ENCODE measurements at regions not wholly inside any gene's neighbourhood (a gene's known extent, or its start where the extent isn't known, plus 50 kb on each side); places are given as distances from the start of the nearest gene placed in this dataset.
A peak's percentile ranks its signal among the peaks of the same experiment; 100 is the strongest.

DNA sequence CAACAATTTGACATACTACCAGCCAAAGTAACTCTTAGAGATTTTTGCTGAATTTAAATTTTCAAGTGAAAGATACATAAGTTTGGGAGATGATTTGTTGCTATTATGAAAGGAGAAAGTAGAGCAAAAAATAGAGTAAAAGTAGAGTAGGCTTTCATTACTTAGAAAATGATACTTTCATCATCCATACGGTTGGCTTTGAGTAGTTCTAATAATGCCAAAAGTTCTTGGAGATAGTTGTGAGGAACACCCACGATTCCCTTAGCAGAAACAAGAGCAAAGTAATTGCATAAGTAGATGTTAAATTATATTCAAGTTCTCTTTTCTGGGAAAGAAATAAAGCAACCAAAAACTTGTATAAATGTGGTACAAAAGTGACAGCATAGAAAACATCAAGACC is 95.0 kb upstream of the VAV3 start:
- no peaks in the 10 kb centered on the region for H3K4me1 ChIP-seq
- 36 to 44% methylated on average over 2 of the region's 2 CpGs for whole genome bisulfite sequencing, 2 donors
- FAIRE-seq (no peak), DNase-seq (no peak), ATAC-seq (peak in 2 of 4 donors; percentile 22 to 27)
- no peaks in the 10 kb centered on the region for H3K9me3 ChIP-seq
- H3K27ac ChIP-seq: no peak overlapping the region
- H3K27me3 ChIP-seq: no peaks in the 10 kb centered on the region
- TF ChIP-seq, protein P1, sequence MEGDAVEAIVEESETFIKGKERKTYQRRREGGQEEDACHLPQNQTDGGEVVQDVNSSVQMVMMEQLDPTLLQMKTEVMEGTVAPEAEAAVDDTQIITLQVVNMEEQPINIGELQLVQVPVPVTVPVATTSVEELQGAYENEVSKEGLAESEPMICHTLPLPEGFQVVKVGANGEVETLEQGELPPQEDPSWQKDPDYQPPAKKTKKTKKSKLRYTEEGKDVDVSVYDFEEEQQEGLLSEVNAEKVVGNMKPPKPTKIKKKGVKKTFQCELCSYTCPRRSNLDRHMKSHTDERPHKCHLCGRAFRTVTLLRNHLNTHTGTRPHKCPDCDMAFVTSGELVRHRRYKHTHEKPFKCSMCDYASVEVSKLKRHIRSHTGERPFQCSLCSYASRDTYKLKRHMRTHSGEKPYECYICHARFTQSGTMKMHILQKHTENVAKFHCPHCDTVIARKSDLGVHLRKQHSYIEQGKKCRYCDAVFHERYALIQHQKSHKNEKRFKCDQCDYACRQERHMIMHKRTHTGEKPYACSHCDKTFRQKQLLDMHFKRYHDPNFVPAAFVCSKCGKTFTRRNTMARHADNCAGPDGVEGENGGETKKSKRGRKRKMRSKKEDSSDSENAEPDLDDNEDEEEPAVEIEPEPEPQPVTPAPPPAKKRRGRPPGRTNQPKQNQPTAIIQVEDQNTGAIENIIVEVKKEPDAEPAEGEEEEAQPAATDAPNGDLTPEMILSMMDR (IDR thresholded peaks at IDR 0.05): no peak
- intact Hi-C loops (cut with DNase I): no loop called here
- H3K4me3 ChIP-seq: no peak overlapping the region
- no peaks in the 10 kb centered on the region for H3K36me3 ChIP-seq

DNA sequence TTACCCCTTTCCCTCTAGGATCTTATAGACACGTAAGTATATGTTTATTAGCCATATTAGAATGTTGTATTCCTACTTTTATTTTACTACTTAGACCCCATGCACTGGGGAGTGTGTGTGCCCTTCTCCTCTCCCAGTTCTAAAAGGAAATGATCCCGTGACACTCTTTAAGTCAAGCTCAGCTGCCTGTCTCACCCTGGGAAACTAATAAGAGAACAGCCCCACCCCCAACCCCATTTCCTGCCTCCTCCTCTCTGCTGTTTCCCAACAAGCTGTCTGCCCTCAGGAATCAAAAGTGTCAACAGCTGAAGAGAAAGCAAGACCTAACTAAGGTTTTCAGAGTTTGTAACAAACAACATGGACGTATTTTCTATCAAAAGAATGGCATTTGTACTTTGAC is 92.6 kb upstream of the VAV3 start:
- Histone ChIP-seq H3K4me3 (no peak overlapping the region), H3K36me3 (no peaks in the 10 kb centered on the region), H3K27ac (no peak overlapping the region), H3K27me3 (no peaks in the 10 kb centered on the region), H3K9me3 (no peaks in the 10 kb centered on the region), H3K4me1 (peaks cover 0 to 8% (median under 1%) of the 10 kb centered on the region in 3 donors)
- ATAC-seq (peak in 2 of 4 donors; percentile 56 to 61), DNase-seq (peak in 1 of 6 donors; percentile 41), FAIRE-seq (no peak)
- TF ChIP-seq, protein P1 (IDR thresholded peaks at IDR 0.05): no peak
- intact Hi-C loops (cut with DNase I): no loop called here
- WGBS, 2 donors: 64 to 74% methylated on average over 3 of the region's 3 CpGs

DNA sequence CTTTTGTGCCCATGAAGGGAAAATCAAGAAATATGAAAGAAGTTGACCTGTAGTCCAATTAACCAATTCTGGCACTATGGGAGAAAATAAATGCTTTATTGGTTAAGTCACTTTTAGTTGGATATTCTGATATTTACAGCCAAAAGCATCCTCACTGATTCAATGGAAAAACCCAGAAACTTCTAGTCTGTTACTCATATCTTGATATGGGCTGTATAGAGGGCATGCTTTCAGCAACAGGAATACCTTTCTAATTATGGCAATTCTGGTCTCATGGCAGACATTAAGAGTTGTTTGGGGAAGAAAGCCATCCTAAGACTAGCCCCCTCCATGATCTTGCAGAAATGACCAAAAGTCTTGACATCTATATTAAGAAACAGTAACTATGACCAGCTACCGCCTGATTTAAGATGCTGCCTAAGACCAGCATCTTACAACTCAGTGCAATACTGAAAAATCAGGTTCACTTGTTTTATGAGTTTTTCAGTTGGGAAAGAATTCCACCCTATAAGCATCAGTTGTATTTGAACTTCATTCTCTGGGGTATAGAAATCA is 91.5 kb upstream of the VAV3 start:
- H3K27ac ChIP-seq: no peak overlapping the region
- 91 to 98% methylated on average over 1 of the region's 1 CpG for WGBS, 2 donors
- H3K27me3 ChIP-seq: no peaks in the 10 kb centered on the region
- DNase-seq (no peak), FAIRE-seq (no peak), ATAC-seq (no peak)
- H3K9me3 ChIP-seq: no peaks in the 10 kb centered on the region
- peaks cover 0 to 17% (median 11%) of the 10 kb centered on the region in 3 donors for H3K4me1 ChIP-seq
- no peaks in the 10 kb centered on the region for H3K36me3 ChIP-seq
- intact Hi-C loops (cut with DNase I): no loop called here
- no peak overlapping the region for H3K4me3 ChIP-seq
- TF ChIP-seq, protein P1 (IDR thresholded peaks at IDR 0.05): no peak

DNA sequence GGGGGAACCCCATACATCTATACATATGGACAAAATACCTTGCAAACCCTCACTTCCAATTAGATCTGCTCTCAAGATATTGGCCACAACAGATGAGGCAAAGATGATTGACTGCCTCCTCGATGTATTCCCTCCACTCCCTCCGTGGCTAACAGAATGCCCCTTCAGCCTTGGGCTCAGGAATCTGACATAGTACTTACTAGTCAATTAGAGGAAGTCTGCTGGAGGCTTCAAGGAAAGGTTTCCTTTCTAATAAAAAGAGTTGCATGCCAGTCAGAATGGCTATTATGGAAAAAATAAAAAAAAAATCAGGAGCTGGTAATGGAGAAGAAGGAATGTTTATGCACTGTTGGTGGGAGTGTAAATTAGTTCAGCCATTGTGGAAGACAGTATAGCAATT is 90.4 kb upstream of the VAV3 start:
- ATAC-seq: no peak

DNA sequence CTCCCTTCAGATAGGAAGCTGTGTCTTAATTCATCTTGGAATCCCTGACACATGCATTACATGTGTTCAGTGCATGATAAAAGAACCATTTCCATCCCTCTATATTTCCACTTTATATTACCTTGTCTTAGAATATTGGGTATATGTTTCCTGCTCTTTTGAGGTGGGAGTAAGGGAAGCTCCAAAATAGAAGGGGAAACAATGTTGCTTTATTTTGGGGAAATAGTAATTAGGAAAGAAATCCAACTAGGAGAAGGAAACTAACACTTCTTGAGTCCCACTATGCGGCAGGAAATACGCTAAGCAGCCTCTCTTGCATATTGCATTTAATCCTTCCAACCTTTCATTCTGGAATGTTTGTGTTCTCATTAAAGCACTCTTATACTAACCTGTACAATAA is 89.4 kb upstream of the VAV3 start:
- H3K27ac ChIP-seq: no peak overlapping the region
- WGBS, 2 donors: 74 to 84% methylated on average over 2 of the region's 2 CpGs
- intact Hi-C loops (cut with DNase I): no loop called here
- no peaks in the 10 kb centered on the region for H3K9me3 ChIP-seq
- no peak overlapping the region for H3K4me3 ChIP-seq
- TF ChIP-seq, protein P1 (IDR thresholded peaks at IDR 0.05): no peak
- ATAC-seq: no peak
- DNase-seq: no peak
- no peak for FAIRE-seq
- H3K4me1 ChIP-seq: peaks cover 0 to 23% (median 15%) of the 10 kb centered on the region in 3 donors
- no peaks in the 10 kb centered on the region for H3K27me3 ChIP-seq
- H3K36me3 ChIP-seq: no peaks in the 10 kb centered on the region

More for the DNA sequence above, 90.4 kb upstream of the VAV3 start:
- H3K4me1 ChIP-seq: peaks cover 0 to 21% (median 15%) of the 10 kb centered on the region in 3 donors
- H3K36me3 ChIP-seq: no peaks in the 10 kb centered on the region
- WGBS, 2 donors: 74 to 88% methylated on average over 2 of the region's 2 CpGs
- no peak overlapping the region for H3K27ac ChIP-seq
- DNase-seq (no peak), FAIRE-seq (no peak)
- H3K27me3 ChIP-seq: no peaks in the 10 kb centered on the region
- intact Hi-C loops (cut with DNase I): no loop called here
- no peak overlapping the region for H3K4me3 ChIP-seq
- H3K9me3 ChIP-seq: no peaks in the 10 kb centered on the region
- TF ChIP-seq, protein P1 (IDR thresholded peaks at IDR 0.05): no peak
